Erythroblast (primary cell): ENCODE measurements at regions not wholly inside any gene's neighbourhood (a gene's known extent, or its start where the extent isn't known, plus 50 kb on each side); places are given as distances from the start of the nearest gene placed in this dataset.

Experiments
- DNase-seq, 2 experiments: peaks; one replicate each; lab custom pipeline; 2025; lab: John Stamatoyannopoulos, UW
- GATA1 ChIP-seq: IDR thresholded peaks from 2 replicates; pipeline ENCODE4 v1.6.1; 2011; ENCODE audit warnings: low read depth, mild to moderate bottlenecking, control low read depth, low read length, moderate library complexity
- POLR2A ChIP-seq: IDR thresholded peaks from 2 replicates; pipeline ENCODE4 v1.6.1; 2011; ENCODE audit warnings: mild to moderate bottlenecking, low read length

- no peak for DNase-seq
- TF ChIP-seq GATA1 (no peak), POLR2A (no peak)
These were observed 174.7 kb upstream of the S1PR3 start for GRCh38 chr9:88816591-88816990.

- TF ChIP-seq GATA1 = no peak
- no peak for TF ChIP-seq POLR2A
- DNase-seq = no peak
These were observed 173.6 kb upstream of the S1PR3 start for GRCh38 chr9:88817628-88818027.

- no peak for DNase-seq
- TF ChIP-seq POLR2A = no peak
- no peak for TF ChIP-seq GATA1
These were observed 172.6 kb upstream of the S1PR3 start for GRCh38 chr9:88818495-88819201.

- TF ChIP-seq POLR2A (no peak), GATA1 (no peak)
- DNase-seq = no peak
These were observed 171.8 kb upstream of the S1PR3 start for GRCh38 chr9:88819476-88819875.

GRCh38 chr9:88820055-88820454, 171.2 kb upstream of the S1PR3 start:
- TF ChIP-seq GATA1 = no peak
- TF ChIP-seq POLR2A = no peak
- no peak for DNase-seq

GRCh38 chr9:88821033-88821745, 170.1 kb upstream of the S1PR3 start:
- TF ChIP-seq GATA1 (no peak), POLR2A (no peak)
- DNase-seq = no peak

GRCh38 chr9:88821746-88822106, 169.5 kb upstream of the S1PR3 start:
- TF ChIP-seq POLR2A (no peak), GATA1 (no peak)
- DNase-seq = no peak

GRCh38 chr9:88824711-88825110, 166.6 kb upstream of the S1PR3 start:
- no peak for DNase-seq
- TF ChIP-seq POLR2A = no peak
- no peak for TF ChIP-seq GATA1

- TF ChIP-seq POLR2A (no peak), GATA1 (no peak)
- DNase-seq = no peak
These were observed 165.1 kb upstream of the S1PR3 start for GRCh38 chr9:88826181-88826580.

- TF ChIP-seq GATA1 = no peak
- no peak for TF ChIP-seq POLR2A
- no peak for DNase-seq
These were observed 164.5 kb upstream of the S1PR3 start for GRCh38 chr9:88826771-88827181.

- TF ChIP-seq GATA1 (no peak), POLR2A (no peak)
- DNase-seq = no peak
These were observed 163.2 kb upstream of the S1PR3 start for GRCh38 chr9:88828018-88828417.

- TF ChIP-seq POLR2A (no peak), GATA1 (no peak)
- no peak for DNase-seq
These were observed 162.7 kb upstream of the S1PR3 start for GRCh38 chr9:88828492-88828974.

- no peak for DNase-seq
- no peak for TF ChIP-seq GATA1
- no peak for TF ChIP-seq POLR2A
These were observed 162.0 kb upstream of the S1PR3 start for GRCh38 chr9:88829276-88829675.

GRCh38 chr9:88831713-88832407, 159.4 kb upstream of the S1PR3 start:
- no peak for DNase-seq
- TF ChIP-seq POLR2A (no peak), GATA1 (no peak)
